GM13976 (cell line): ENCODE measurements at regions not wholly inside any gene's neighbourhood (a gene's known extent, or its start where the extent isn't known, plus 50 kb on each side); places are given as distances from the start of the nearest gene placed in this dataset.

Source experiments
- DNase-seq: peaks from one replicate; pipeline ENCODE4 v3.0.0; 2012; ENCODE audit warnings: low spot score
- in situ Hi-C: fragments of 300-500 bp; cut with MboI; formaldehyde crosslinking; loops from one replicate; pipeline ENCODE4 v1.12.0; 2022; ENCODE audit warnings: low sequenced_read_pairs, mixed read lengths, inconsistent platforms; ENCODE audit not compliant: unreplicated experiment
- TF ChIP-seq, protein P1 (sequence below): IDR thresholded peaks from 2 replicates; pipeline ENCODE4 v1.5.1; 2012; ENCODE audit warnings: borderline replicate concordance, mild to moderate bottlenecking; ENCODE audit not compliant: insufficient read depth; ENCODE audit errors: extremely low read depth, missing control alignments, control extremely low read depth

DNA sequence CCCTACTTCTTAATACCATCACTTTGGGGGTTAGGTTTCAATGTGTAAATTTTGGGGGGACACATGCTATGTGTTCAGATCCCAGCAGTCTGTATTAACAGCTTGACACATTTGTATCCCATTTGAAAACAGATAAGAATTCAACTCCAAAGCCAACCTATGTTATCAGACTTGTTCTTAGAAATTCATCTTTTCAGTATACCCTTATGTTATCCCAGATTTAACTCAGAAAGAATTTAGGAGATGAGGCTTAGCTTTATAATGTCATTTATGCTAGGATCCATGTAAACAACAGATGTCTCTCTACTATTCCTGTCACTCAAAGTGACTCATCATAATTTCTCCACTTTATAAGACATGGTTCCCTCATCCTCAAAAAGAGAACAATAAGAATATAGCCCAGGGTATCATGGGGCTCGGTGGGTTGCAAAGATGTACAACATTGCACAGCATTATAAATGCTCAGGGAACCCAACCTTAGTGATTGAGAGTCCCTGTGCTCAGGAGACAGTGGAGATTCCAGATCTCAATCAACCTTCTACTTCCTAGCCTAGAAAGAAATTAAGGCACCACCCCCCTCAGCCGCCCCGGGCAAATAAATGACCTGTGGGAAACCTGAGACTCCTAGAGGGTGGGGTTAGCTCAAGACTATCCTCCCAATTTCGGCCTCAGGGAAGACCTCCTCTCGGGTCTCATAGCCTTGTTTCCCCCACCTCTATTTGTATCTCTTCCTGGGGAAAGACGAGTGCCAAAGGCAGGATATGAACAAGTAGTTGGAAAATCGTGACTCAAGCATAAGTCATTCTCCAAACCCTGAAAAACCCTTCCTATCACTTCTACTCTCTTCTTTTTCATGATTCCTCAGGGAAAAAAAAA lies 265.1 kb upstream of the CAMK1G start:
- in situ Hi-C loops = no loop called here
- DNase-seq = no peak
- TF ChIP-seq, protein P1, sequence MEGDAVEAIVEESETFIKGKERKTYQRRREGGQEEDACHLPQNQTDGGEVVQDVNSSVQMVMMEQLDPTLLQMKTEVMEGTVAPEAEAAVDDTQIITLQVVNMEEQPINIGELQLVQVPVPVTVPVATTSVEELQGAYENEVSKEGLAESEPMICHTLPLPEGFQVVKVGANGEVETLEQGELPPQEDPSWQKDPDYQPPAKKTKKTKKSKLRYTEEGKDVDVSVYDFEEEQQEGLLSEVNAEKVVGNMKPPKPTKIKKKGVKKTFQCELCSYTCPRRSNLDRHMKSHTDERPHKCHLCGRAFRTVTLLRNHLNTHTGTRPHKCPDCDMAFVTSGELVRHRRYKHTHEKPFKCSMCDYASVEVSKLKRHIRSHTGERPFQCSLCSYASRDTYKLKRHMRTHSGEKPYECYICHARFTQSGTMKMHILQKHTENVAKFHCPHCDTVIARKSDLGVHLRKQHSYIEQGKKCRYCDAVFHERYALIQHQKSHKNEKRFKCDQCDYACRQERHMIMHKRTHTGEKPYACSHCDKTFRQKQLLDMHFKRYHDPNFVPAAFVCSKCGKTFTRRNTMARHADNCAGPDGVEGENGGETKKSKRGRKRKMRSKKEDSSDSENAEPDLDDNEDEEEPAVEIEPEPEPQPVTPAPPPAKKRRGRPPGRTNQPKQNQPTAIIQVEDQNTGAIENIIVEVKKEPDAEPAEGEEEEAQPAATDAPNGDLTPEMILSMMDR = no peak

DNA sequence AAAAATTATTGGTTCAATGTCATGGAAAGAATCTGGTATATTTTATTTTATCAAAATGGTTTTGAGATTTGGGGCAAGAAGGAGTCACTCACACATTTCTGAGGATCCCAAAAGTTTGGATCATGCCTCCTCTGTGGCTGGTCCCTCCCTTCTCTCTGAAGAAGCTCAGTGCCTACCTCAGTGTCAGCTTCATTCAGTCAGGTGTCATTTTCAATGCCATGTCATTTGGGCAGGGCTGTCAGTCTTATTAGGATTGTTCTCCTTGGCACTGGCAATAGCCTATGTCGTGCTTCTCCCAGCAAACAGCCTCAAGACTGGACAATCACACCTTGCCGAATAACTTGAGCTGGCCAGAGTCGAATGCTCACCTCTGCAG lies 264.5 kb upstream of the CAMK1G start:
- no peak for DNase-seq
- TF ChIP-seq, protein P1 = no peak
- in situ Hi-C loops = no loop called here

DNA sequence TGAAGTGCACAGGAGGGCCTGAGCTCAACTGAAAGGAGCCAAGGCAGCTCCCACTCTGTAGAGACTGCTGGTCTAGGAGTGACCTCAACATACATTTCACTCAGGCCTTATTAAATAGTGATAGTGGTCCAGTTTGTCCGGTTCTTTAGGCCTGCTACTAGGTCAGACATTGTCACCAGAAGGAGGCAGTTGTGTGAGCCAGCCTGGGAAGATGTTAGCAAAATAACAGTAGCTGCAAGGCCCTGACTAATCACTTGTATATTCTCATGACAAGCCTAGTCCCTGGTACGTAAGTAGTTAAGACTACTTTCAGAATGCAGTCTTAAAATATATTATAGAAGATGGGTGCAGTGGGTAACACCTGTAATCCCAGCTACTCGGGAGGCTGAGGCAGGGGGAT lies 264.0 kb upstream of the CAMK1G start:
- in situ Hi-C loops = no loop called here
- no peak for DNase-seq
- TF ChIP-seq, protein P1 = no peak

DNA sequence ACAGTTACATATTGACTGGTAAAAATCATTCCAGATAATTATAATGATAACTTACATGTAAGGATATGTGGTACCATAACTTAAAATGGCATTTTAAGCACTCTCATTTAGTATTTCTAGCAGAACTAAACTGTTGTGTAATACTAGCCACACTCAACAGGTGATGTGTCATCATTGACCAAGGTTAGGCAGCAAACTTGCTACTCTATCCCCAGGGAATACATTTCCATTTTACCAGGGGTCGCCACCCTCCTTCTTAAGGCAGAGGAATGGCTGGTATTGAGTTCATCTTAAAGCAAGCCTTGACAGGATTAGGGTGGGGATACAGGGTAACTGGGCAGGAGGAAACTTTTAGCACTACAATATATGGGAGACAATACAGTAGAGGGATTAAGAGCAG lies 259.8 kb upstream of the CAMK1G start:
- TF ChIP-seq, protein P1 = no peak
- no peak for DNase-seq
- in situ Hi-C loops = no loop called here

DNA sequence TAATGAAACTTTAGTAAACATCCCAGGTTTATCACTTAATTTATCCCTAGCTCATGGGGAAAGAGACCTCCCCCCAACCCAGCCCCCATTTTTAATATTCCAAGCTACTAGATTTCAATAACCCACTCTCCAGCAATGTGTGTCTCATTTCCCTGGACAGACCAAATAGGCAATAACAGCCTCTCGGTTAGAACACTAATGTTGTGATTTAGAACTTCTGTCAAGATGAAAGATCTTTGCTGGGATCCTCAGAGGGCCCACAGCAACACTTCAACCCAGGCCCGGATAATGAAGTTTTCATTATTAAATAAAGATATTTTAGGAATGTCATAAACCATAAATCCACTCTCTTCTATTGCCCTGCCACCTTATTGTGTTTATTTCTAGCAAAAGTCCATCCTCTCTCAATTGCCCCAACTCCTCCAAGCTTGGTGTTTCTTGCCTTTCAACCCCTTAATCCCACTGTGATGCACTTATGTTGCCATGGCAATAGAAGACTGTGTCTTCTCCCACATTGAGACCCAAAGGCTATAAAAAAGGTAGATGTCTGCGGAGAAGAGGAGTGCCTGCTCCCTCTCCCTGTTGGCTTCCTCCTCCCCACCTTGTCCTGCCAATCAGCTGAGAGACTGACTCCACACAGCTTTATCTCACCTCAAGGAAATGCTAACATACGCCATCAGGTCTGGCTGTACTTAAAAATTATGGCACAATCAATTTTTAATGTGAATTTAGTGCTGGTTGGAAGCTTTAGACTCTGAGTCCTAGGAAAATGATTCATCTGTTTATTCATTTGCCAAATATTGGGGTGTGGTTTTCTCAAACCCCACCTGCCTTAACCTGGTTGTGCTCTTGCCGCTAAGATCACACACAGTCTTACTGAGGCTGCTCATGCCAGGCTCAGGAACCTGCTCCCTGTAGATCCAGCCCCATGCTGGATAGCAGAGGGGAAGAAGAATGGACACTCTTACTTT lies 258.3 kb upstream of the CAMK1G start:
- TF ChIP-seq, protein P1 = no peak

DNA sequence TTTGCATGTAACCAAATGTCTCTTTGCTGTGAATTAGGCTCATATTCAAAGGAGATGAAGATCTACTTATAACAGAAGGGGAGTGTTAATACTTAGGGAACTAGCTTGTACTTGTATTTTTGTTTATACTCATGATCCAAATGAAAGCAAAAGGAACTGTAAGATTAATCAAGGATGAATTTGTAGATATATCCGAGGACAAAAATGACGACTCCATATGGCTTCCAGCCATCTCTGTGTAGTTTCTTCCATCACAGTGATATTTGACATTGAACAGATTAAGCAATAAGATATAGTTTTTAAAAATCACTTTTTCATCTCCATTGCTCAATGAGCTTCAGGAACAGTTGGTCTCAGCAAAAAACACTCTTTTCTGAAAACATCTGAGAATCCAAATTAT lies 257.4 kb upstream of the CAMK1G start:
- no peak for DNase-seq
- TF ChIP-seq, protein P1 = no peak
- in situ Hi-C loops = no loop called here

More for the DNA sequence above, 258.3 kb upstream of the CAMK1G start:
- in situ Hi-C loops = no loop called here
- DNase-seq = no peak
